Vagina (tissue), 2 donors: ENCODE measurements at regions not wholly inside any gene's neighbourhood (a gene's known extent, or its start where the extent isn't known, plus 50 kb on each side); places are given as distances from the start of the nearest gene placed in this dataset.

Source experiments
- CTCF ChIP-seq, 3 experiments: fragments of 450-650 bp in 2 of 3; fragments of 200-600 bp in 1 of 3; sonication (generic) in 1 of 3; IDR thresholded peaks; one replicate each; pipeline ENCODE4 v1.5.1; 2017 to 2019; ENCODE audit warnings: antibody characterized with exemption in 3 of 3, mild to moderate bottlenecking in 2 of 3, moderate library complexity in 2 of 3
- POLR2A ChIP-seq, 2 donors: fragments of 450-650 bp; IDR thresholded peaks; one replicate each; pipeline ENCODE4 v1.6.1; 2017; ENCODE audit warnings: antibody characterized with exemption in 2 of 2, mild to moderate bottlenecking in 2 of 2, moderate library complexity in 2 of 2
- POLR2AphosphoS5 ChIP-seq, 2 donors: sonication (generic); formaldehyde crosslinking; IDR thresholded peaks; one replicate each; pipeline ENCODE4 v1.9.0; 2017; ENCODE audit warnings: antibody characterized with exemption in 2 of 2, mild to moderate bottlenecking in 2 of 2, low read depth in 1 of 2; ENCODE audit not compliant: insufficient read depth in 1 of 2

- TF ChIP-seq CTCF (IDR thresholded peaks at IDR 0.05) (no peak), POLR2A (IDR thresholded peaks at IDR 0.05) (no peak), POLR2AphosphoS5 (IDR thresholded peaks at IDR 0.05; ENCODE audit: insufficient read depth in 1 of 2, low read depth in 1 of 2) (no peak)
Measured at GRCh38 chr9:89732939-89733324, 128.1 kb downstream of the GADD45G start.
